ENCODE measurements at regions not wholly inside any gene's neighbourhood (a gene's known extent, or its start where the extent isn't known, plus 50 kb on each side); places are given as distances from the start of the nearest gene placed in this dataset.

GRCh38 chr6:163915131-163915530 lies 500.6 kb downstream of the QKI start:
- no peak overlapping the region for H3K14ac ChIP-seq (ENCODE audit: insufficient read depth, low read length)
- no peak overlapping the region for H3K23ac ChIP-seq (ENCODE audit: insufficient read length, low read depth, low read length)
- H3K79me2 ChIP-seq (ENCODE audit: insufficient read depth, low read length): no peaks in the 10 kb centered on the region
- no CpG with 5 or more reads among the region's 8 CpGs for WGBS (ENCODE audit: extremely low coverage, insufficient read length, low lambda C conversion rate)
- H2BK12ac ChIP-seq (ENCODE audit: insufficient read length, low read depth, low read length): no peak overlapping the region
- no peak for TF ChIP-seq CTCF (conservative IDR thresholded peaks at IDR 0.05)
- H3K18ac ChIP-seq (ENCODE audit: insufficient read length, low read depth, low read length): no peak overlapping the region
- no peak overlapping the region for H2BK5ac ChIP-seq (ENCODE audit: insufficient read length, low read length)
- H2AFZ ChIP-seq (ENCODE audit: low read length): no peak overlapping the region
- H3T11ph ChIP-seq (ENCODE audit: low read length): no peak overlapping the region
- H2AK5ac ChIP-seq (ENCODE audit: insufficient read length, low read length): no peak overlapping the region
- no peak overlapping the region for H3K27ac Mint-ChIP-seq
- no peak overlapping the region for H3K4me2 ChIP-seq (ENCODE audit: insufficient read depth, insufficient read length, low read length)
- no peak overlapping the region for H3K27ac ChIP-seq (ENCODE audit: insufficient read length, low read depth, low read length)
- H3K4me1 Mint-ChIP-seq: peaks cover 4 to 6% of the 10 kb centered on the region in 2 experiments
- no peaks in the 10 kb centered on the region for H3K27me3 ChIP-seq (ENCODE audit: insufficient read depth, low read length)
- H4K8ac ChIP-seq (replicated peaks; ENCODE audit: insufficient read length, low read depth, low read length): no peak overlapping the region
- no peak overlapping the region for H2BK120ac ChIP-seq (ENCODE audit: low read depth, low read length, poor library complexity, severe bottlenecking)
- H3K9me3 ChIP-seq (ENCODE audit: control insufficient read depth, low read depth, low read length): no peaks in the 10 kb centered on the region
- H3K23me2 ChIP-seq (ENCODE audit: insufficient read length, low read depth, low read length, poor library complexity, severe bottlenecking): no peaks in the 10 kb centered on the region
- no peaks in the 10 kb centered on the region for H3K79me1 ChIP-seq (ENCODE audit: insufficient read depth, low read depth, low read length, poor library complexity, severe bottlenecking)
- H3K4ac ChIP-seq (ENCODE audit: low read depth, low read length): no peak overlapping the region
- no peak for DNase-seq
- H2BK20ac ChIP-seq (ENCODE audit: low read depth, low read length, poor library complexity, severe bottlenecking): no peak overlapping the region
- no peak overlapping the region for H4K91ac ChIP-seq (ENCODE audit: insufficient read length, low read depth, low read length)
- H3K4me3 Mint-ChIP-seq: no peak overlapping the region
- no peaks in the 10 kb centered on the region for H3K4me1 ChIP-seq (ENCODE audit: insufficient read depth, low read length)
- H3K9ac ChIP-seq (ENCODE audit: extremely low read depth, insufficient read length, low read length): no peak overlapping the region
- H3K36me3 Mint-ChIP-seq (ENCODE audit: insufficient read depth in 1 of 3, low read depth in 3 of 3): no peaks in the 10 kb centered on the region
- no peaks in the 10 kb centered on the region for H3K9me3 Mint-ChIP-seq
- H3K56ac ChIP-seq (ENCODE audit: insufficient read length, low read depth, low read length): no peak overlapping the region
- no peaks in the 10 kb centered on the region for H4K20me1 ChIP-seq (ENCODE audit: control insufficient read depth, insufficient read depth, insufficient read length)
- H4K5ac ChIP-seq (ENCODE audit: insufficient read length, low read depth, low read length): no peak overlapping the region
- H3K27me3 Mint-ChIP-seq (ENCODE audit: low read depth): no peaks in the 10 kb centered on the region; the same call in none of the 2 replicates
- H2BK15ac ChIP-seq (ENCODE audit: low read depth, low read length): no peak overlapping the region

Measured in H9 (cell line).